ENCODE measurements at regions not wholly inside any gene's neighbourhood (a gene's known extent, or its start where the extent isn't known, plus 50 kb on each side); places are given as distances from the start of the nearest gene placed in this dataset.
A peak's percentile ranks its signal among the peaks of the same experiment; 100 is the strongest.
"Not testable (repeated sequence)": the region's sequence is repeated elsewhere in the genome, so short reads cannot be mapped to it uniquely, and the experiment has no call there.

- intact Hi-C loops (cut with DNase I), result no loop called here
- Histone ChIP-seq H3K27ac (ENCODE audit: low read length) (no peak overlapping the region), H3K4me1 (ENCODE audit: control insufficient read depth, insufficient read depth, low read length) (no peaks in the 10 kb centered on the region), H3K9me3 (ENCODE audit: control insufficient read depth, low read length) (no peaks in the 10 kb centered on the region), H3K4me3 (ENCODE audit: low read length) (no peak overlapping the region), H3K27me3 (ENCODE audit: control insufficient read depth, insufficient read depth) (no peaks in the 10 kb centered on the region)
- ATAC-seq (no peak), DNase-seq (no peak)
Observed at GRCh38 chr1:191074881-191075280, 597.2 kb upstream of the BRINP3 start.

GRCh38 chr1:191083090-191083489 lies 605.4 kb upstream of the BRINP3 start:
- intact Hi-C loops (cut with DNase I); H3K27me3 ChIP-seq (ENCODE audit: control insufficient read depth, insufficient read depth); H3K27ac ChIP-seq (ENCODE audit: low read length); DNase-seq; H3K4me3 ChIP-seq (ENCODE audit: low read length); ATAC-seq; H3K4me1 ChIP-seq (ENCODE audit: control insufficient read depth, insufficient read depth, low read length); H3K9me3 ChIP-seq (ENCODE audit: control insufficient read depth, low read length): not testable (repeated sequence)
- 89% methylated on average over 2 of the region's 2 CpGs for WGBS

GRCh38 chr1:191085121-191085520 lies 607.5 kb upstream of the BRINP3 start:
- intact Hi-C loops (cut with DNase I), result no loop called here
- H3K4me3 ChIP-seq (ENCODE audit: low read length), result no peak overlapping the region
- DNase-seq (no peak), ATAC-seq (no peak)
- H3K9me3 ChIP-seq (ENCODE audit: control insufficient read depth, low read length), result no peaks in the 10 kb centered on the region
- no peaks in the 10 kb centered on the region for H3K4me1 ChIP-seq (ENCODE audit: control insufficient read depth, insufficient read depth, low read length)
- H3K27me3 ChIP-seq (ENCODE audit: control insufficient read depth, insufficient read depth), result no peaks in the 10 kb centered on the region
- H3K27ac ChIP-seq (ENCODE audit: low read length), result no peak overlapping the region

- Histone ChIP-seq H3K4me1 (ENCODE audit: control insufficient read depth, insufficient read depth, low read length) (no peaks in the 10 kb centered on the region), H3K9me3 (ENCODE audit: control insufficient read depth, low read length) (no peaks in the 10 kb centered on the region), H3K27ac (ENCODE audit: low read length) (no peak overlapping the region), H3K27me3 (ENCODE audit: control insufficient read depth, insufficient read depth) (no peaks in the 10 kb centered on the region), H3K4me3 (ENCODE audit: low read length) (no peak overlapping the region)
- intact Hi-C loops (cut with DNase I), result no loop called here
- ATAC-seq (no peak), DNase-seq (no peak)
- WGBS, result 48% methylated on average over 2 of the region's 2 CpGs
Observed at GRCh38 chr1:191086910-191087309, 609.2 kb upstream of the BRINP3 start.

- DNase-seq, result no peak
- WGBS, result 79% methylated on average over 1 of the region's 1 CpG
- ATAC-seq, result no peak
- intact Hi-C loops (cut with DNase I), result no loop called here
- H3K27ac ChIP-seq (ENCODE audit: low read length), result no peak overlapping the region
- no peak overlapping the region for H3K4me3 ChIP-seq (ENCODE audit: low read length)
- no peaks in the 10 kb centered on the region for H3K27me3 ChIP-seq (ENCODE audit: control insufficient read depth, insufficient read depth)
- no peaks in the 10 kb centered on the region for H3K4me1 ChIP-seq (ENCODE audit: control insufficient read depth, insufficient read depth, low read length)
- H3K9me3 ChIP-seq (ENCODE audit: control insufficient read depth, low read length), result no peaks in the 10 kb centered on the region
Observed at GRCh38 chr1:191096405-191096804, 618.7 kb upstream of the BRINP3 start.

- ATAC-seq (no peak), DNase-seq (no peak)
- Histone ChIP-seq H3K4me3 (ENCODE audit: low read length) (no peak overlapping the region), H3K27me3 (ENCODE audit: control insufficient read depth, insufficient read depth) (no peaks in the 10 kb centered on the region), H3K9me3 (ENCODE audit: control insufficient read depth, low read length) (no peaks in the 10 kb centered on the region), H3K27ac (ENCODE audit: low read length) (no peak overlapping the region), H3K4me1 (ENCODE audit: control insufficient read depth, insufficient read depth, low read length) (no peaks in the 10 kb centered on the region)
- intact Hi-C loops (cut with DNase I), result no loop called here
- 86% methylated on average over 4 of the region's 4 CpGs for WGBS
Observed at GRCh38 chr1:191099696-191100095, 622.0 kb upstream of the BRINP3 start.

- ATAC-seq, result no peak
- no peak overlapping the region for H3K4me3 ChIP-seq (ENCODE audit: low read length)
- no peaks in the 10 kb centered on the region for H3K4me1 ChIP-seq (ENCODE audit: control insufficient read depth, insufficient read depth, low read length)
- H3K9me3 ChIP-seq (ENCODE audit: control insufficient read depth, low read length), result no peaks in the 10 kb centered on the region
- DNase-seq, result no peak
- 75% methylated on average over 3 of the region's 3 CpGs for WGBS
- intact Hi-C loops (cut with DNase I), result no loop called here
- no peak overlapping the region for H3K27ac ChIP-seq (ENCODE audit: low read length)
- H3K27me3 ChIP-seq (ENCODE audit: control insufficient read depth, insufficient read depth), result no peaks in the 10 kb centered on the region
Observed at GRCh38 chr1:191101960-191102359, 624.3 kb upstream of the BRINP3 start.

- ATAC-seq (no peak), DNase-seq (no peak)
- H3K27me3 ChIP-seq (ENCODE audit: control insufficient read depth, insufficient read depth), result no peaks in the 10 kb centered on the region
- no peak overlapping the region for H3K27ac ChIP-seq (ENCODE audit: low read length)
- H3K4me3 ChIP-seq (ENCODE audit: low read length), result no peak overlapping the region
- intact Hi-C loops (cut with DNase I), result no loop called here
- 85% methylated on average over 3 of the region's 3 CpGs for WGBS
- H3K9me3 ChIP-seq (ENCODE audit: control insufficient read depth, low read length), result no peaks in the 10 kb centered on the region
- H3K4me1 ChIP-seq (ENCODE audit: control insufficient read depth, insufficient read depth, low read length), result no peaks in the 10 kb centered on the region
Observed at GRCh38 chr1:191125950-191126349, 648.3 kb upstream of the BRINP3 start.

GRCh38 chr1:191134796-191135195 lies 657.1 kb upstream of the BRINP3 start:
- WGBS, result 33% methylated on average over 7 of the region's 7 CpGs

GRCh38 chr1:191140038-191140437 lies 662.4 kb upstream of the BRINP3 start:
- no peaks in the 10 kb centered on the region for H3K27me3 ChIP-seq (ENCODE audit: control insufficient read depth, insufficient read depth)
- WGBS, result 53% methylated on average over 1 of the region's 1 CpG

More at GRCh38 chr1:191134796-191135195, 657.1 kb upstream of the BRINP3 start:
- DNase-seq (no peak), ATAC-seq (peak in 1 of 2 donors; percentile 43)
- Histone ChIP-seq H3K4me1 (ENCODE audit: control insufficient read depth, insufficient read depth, low read length) (no peaks in the 10 kb centered on the region), H3K27ac (ENCODE audit: low read length) (no peak overlapping the region), H3K9me3 (ENCODE audit: control insufficient read depth, low read length) (no peaks in the 10 kb centered on the region), H3K27me3 (ENCODE audit: control insufficient read depth, insufficient read depth) (no peaks in the 10 kb centered on the region), H3K4me3 (ENCODE audit: low read length) (no peak overlapping the region)
- intact Hi-C loops (cut with DNase I), result no loop called here

GRCh38 chr1:191142748-191143147 lies 665.1 kb upstream of the BRINP3 start:
- ATAC-seq (no peak), DNase-seq (no peak)
- Histone ChIP-seq H3K27me3 (ENCODE audit: control insufficient read depth, insufficient read depth) (no peaks in the 10 kb centered on the region), H3K27ac (ENCODE audit: low read length) (no peak overlapping the region), H3K4me3 (ENCODE audit: low read length) (no peak overlapping the region), H3K9me3 (ENCODE audit: control insufficient read depth, low read length) (no peaks in the 10 kb centered on the region), H3K4me1 (ENCODE audit: control insufficient read depth, insufficient read depth, low read length) (no peaks in the 10 kb centered on the region)
- WGBS, result 47% methylated on average over 3 of the region's 3 CpGs
- intact Hi-C loops (cut with DNase I), result no loop called here

More at GRCh38 chr1:191140038-191140437, 662.4 kb upstream of the BRINP3 start:
- no peaks in the 10 kb centered on the region for H3K4me1 ChIP-seq (ENCODE audit: control insufficient read depth, insufficient read depth, low read length)
- no peaks in the 10 kb centered on the region for H3K9me3 ChIP-seq (ENCODE audit: control insufficient read depth, low read length)
- intact Hi-C loops (cut with DNase I), result no loop called here
- no peak for ATAC-seq
- no peak for DNase-seq
- H3K4me3 ChIP-seq (ENCODE audit: low read length), result no peak overlapping the region
- no peak overlapping the region for H3K27ac ChIP-seq (ENCODE audit: low read length)

- intact Hi-C loops (cut with DNase I), result no loop called here
- H3K27ac ChIP-seq (ENCODE audit: low read length), result no peak overlapping the region
- H3K4me3 ChIP-seq (ENCODE audit: low read length), result no peak overlapping the region
- 85% methylated on average over 3 of the region's 3 CpGs for WGBS
- no peaks in the 10 kb centered on the region for H3K27me3 ChIP-seq (ENCODE audit: control insufficient read depth, insufficient read depth)
- H3K9me3 ChIP-seq (ENCODE audit: control insufficient read depth, low read length), result no peaks in the 10 kb centered on the region
- DNase-seq (no peak), ATAC-seq (no peak)
- H3K4me1 ChIP-seq (ENCODE audit: control insufficient read depth, insufficient read depth, low read length), result no peaks in the 10 kb centered on the region
Observed at GRCh38 chr1:191145834-191146233, 668.2 kb upstream of the BRINP3 start.

All from right cardiac atrium (tissue), 5 donors.